ENCODE measurements at regions not wholly inside any gene's neighbourhood (a gene's known extent, or its start where the extent isn't known, plus 50 kb on each side); places are given as distances from the start of the nearest gene placed in this dataset.

GRCh38 chr9:94478755-94479730, 75.8 kb upstream of the PCAT7 start:
- peaks cover 5% of the 10 kb centered on the region for H3K27me3 Mint-ChIP-seq (ENCODE audit: insufficient read depth, low read depth)
- no peaks in the 10 kb centered on the region for H3K36me3 Mint-ChIP-seq
- H3K27me3 ChIP-seq: no peaks in the 10 kb centered on the region
- no peaks in the 10 kb centered on the region for H3F3A ChIP-seq (ENCODE audit: low read depth)
- no peak overlapping the region for H3K4me3 Mint-ChIP-seq
- no peak overlapping the region for H2AFZ ChIP-seq (replicated peaks)
- H3K27ac ChIP-seq: no peak overlapping the region
- H3K9ac ChIP-seq: no peak overlapping the region
- H3K4me1 ChIP-seq: no peaks in the 10 kb centered on the region
- H3K4me1 Mint-ChIP-seq: no peaks in the 10 kb centered on the region
- no peak overlapping the region for H3K4me2 ChIP-seq
- H3K9me3 ChIP-seq (ENCODE audit: low read depth): peaks cover 4% of the 10 kb centered on the region
- no peak overlapping the region for H3K4me3 ChIP-seq
- no peaks in the 10 kb centered on the region for H4K20me1 ChIP-seq (ENCODE audit: low read depth)
- H3K36me3 ChIP-seq: peaks cover 3% of the 10 kb centered on the region
- H3K27ac Mint-ChIP-seq: no peak overlapping the region
- peaks cover 8% of the 10 kb centered on the region for H3K9me3 Mint-ChIP-seq
- H3K79me2 ChIP-seq (ENCODE audit: low read depth): no peaks in the 10 kb centered on the region
- DNase-seq (ENCODE audit: low spot score): no peak
- TF ChIP-seq CTCF (IDR thresholded peaks at IDR 0.05): no peak
- TF ChIP-seq EZH2 (IDR thresholded peaks at IDR 0.05): no peak
- no peak for TF ChIP-seq EZH2phosphoT487 (IDR thresholded peaks at IDR 0.05)

- Histone ChIP-seq H3K36me3 (peaks cover 3% of the 10 kb centered on the region), H3F3A (ENCODE audit: low read depth) (no peaks in the 10 kb centered on the region), H3K4me3 (no peak overlapping the region), H3K4me1 (no peaks in the 10 kb centered on the region), H2AFZ (replicated peaks) (no peak overlapping the region), H3K9me3 (ENCODE audit: low read depth) (peaks cover 4% of the 10 kb centered on the region), H3K4me2 (no peak overlapping the region), H3K79me2 (ENCODE audit: low read depth) (no peaks in the 10 kb centered on the region), H3K9ac (no peak overlapping the region), H3K27ac (no peak overlapping the region), H4K20me1 (ENCODE audit: low read depth) (no peaks in the 10 kb centered on the region), H3K27me3 (no peaks in the 10 kb centered on the region)
- no peak overlapping the region for H3K4me3 Mint-ChIP-seq
- no peaks in the 10 kb centered on the region for H3K4me1 Mint-ChIP-seq
- DNase-seq (ENCODE audit: low spot score): no peak
- no peak overlapping the region for H3K27ac Mint-ChIP-seq
- TF ChIP-seq EZH2 (IDR thresholded peaks at IDR 0.05) (no peak), CTCF (IDR thresholded peaks at IDR 0.05) (no peak), EZH2phosphoT487 (IDR thresholded peaks at IDR 0.05) (no peak)
- H3K27me3 Mint-ChIP-seq (ENCODE audit: insufficient read depth, low read depth): peaks cover 2% of the 10 kb centered on the region
- H3K36me3 Mint-ChIP-seq: no peaks in the 10 kb centered on the region
- H3K9me3 Mint-ChIP-seq: peaks cover 4% of the 10 kb centered on the region
These were observed 75.1 kb upstream of the PCAT7 start for GRCh38 chr9:94479757-94480156.

GRCh38 chr9:94480205-94480604, 74.7 kb upstream of the PCAT7 start:
- no peaks in the 10 kb centered on the region for H3K79me2 ChIP-seq (ENCODE audit: low read depth)
- H3K4me2 ChIP-seq: no peak overlapping the region
- no peaks in the 10 kb centered on the region for H4K20me1 ChIP-seq (ENCODE audit: low read depth)
- no peak overlapping the region for H3K27ac Mint-ChIP-seq
- H3K9me3 Mint-ChIP-seq: peaks cover 4% of the 10 kb centered on the region
- H3K36me3 ChIP-seq: no peaks in the 10 kb centered on the region
- no peaks in the 10 kb centered on the region for H3F3A ChIP-seq (ENCODE audit: low read depth)
- peaks cover 2% of the 10 kb centered on the region for H3K27me3 Mint-ChIP-seq (ENCODE audit: insufficient read depth, low read depth)
- TF ChIP-seq CTCF (IDR thresholded peaks at IDR 0.05): no peak
- TF ChIP-seq EZH2phosphoT487 (IDR thresholded peaks at IDR 0.05): no peak
- TF ChIP-seq EZH2 (IDR thresholded peaks at IDR 0.05): no peak
- H2AFZ ChIP-seq (replicated peaks): no peak overlapping the region
- no peak overlapping the region for H3K27ac ChIP-seq
- H3K4me3 ChIP-seq: no peak overlapping the region
- peaks cover 2% of the 10 kb centered on the region for H3K9me3 ChIP-seq (ENCODE audit: low read depth)
- no peaks in the 10 kb centered on the region for H3K27me3 ChIP-seq
- H3K4me3 Mint-ChIP-seq: no peak overlapping the region
- no peaks in the 10 kb centered on the region for H3K36me3 Mint-ChIP-seq
- H3K4me1 ChIP-seq: no peaks in the 10 kb centered on the region
- H3K9ac ChIP-seq: no peak overlapping the region
- H3K4me1 Mint-ChIP-seq: no peaks in the 10 kb centered on the region
- DNase-seq (ENCODE audit: low spot score): no peak

Data from neural progenitor cell (in vitro differentiated cells).